ENCODE measurements at regions not wholly inside any gene's neighbourhood (a gene's known extent, or its start where the extent isn't known, plus 50 kb on each side); places are given as distances from the start of the nearest gene placed in this dataset.

- DNase-seq (ENCODE audit: low read depth in 2 of 2), result no peak
- Histone ChIP-seq H3K9me3 (ENCODE audit: control insufficient read depth, insufficient read depth, low read depth, low read length) (no peaks in the 10 kb centered on the region), H3K4me1 (ENCODE audit: control insufficient read depth, extremely low read depth, insufficient read depth, low read length) (no peaks in the 10 kb centered on the region), H3K27ac (ENCODE audit: insufficient read depth, low read length) (no peak overlapping the region), H3K36me3 (ENCODE audit: control insufficient read depth, insufficient read depth, low read length) (no peaks in the 10 kb centered on the region), H3K27me3 (ENCODE audit: control insufficient read depth, insufficient read depth, low read length) (no peaks in the 10 kb centered on the region), H3K4me3 (replicated peaks in 1 of 4; ENCODE audit: control extremely low read depth in 1 of 4, insufficient read depth in 1 of 4, low read depth in 3 of 4, low read length in 4 of 4) (no peak overlapping the region), H3K4me2 (ENCODE audit: extremely low read depth, insufficient read depth, low read length) (no peak overlapping the region), H2AFZ (ENCODE audit: low read length) (no peak overlapping the region), H4K20me1 (ENCODE audit: control insufficient read depth, extremely low read depth, insufficient read depth, low read length) (no peaks in the 10 kb centered on the region), H3K9ac (ENCODE audit: insufficient read depth, low read length) (no peak overlapping the region), H3K79me2 (ENCODE audit: control insufficient read depth, insufficient read depth, low read length) (no peaks in the 10 kb centered on the region)
- TF ChIP-seq CTCF (conservative IDR thresholded peaks at IDR 0.05 in 1 of 2, IDR thresholded peaks at IDR 0.05 in 1 of 2; ENCODE audit: low read depth in 1 of 2, low read length in 2 of 2) (no peak), EZH2 (IDR thresholded peaks at IDR 0.05; ENCODE audit: low read length, missing control alignments) (no peak)
These were observed 132.6 kb upstream of the ETV3 start for GRCh38 chr1:157270705-157271274.

GRCh38 chr1:157269656-157270375 is 131.6 kb upstream of the ETV3 start:
- H3K27ac ChIP-seq (ENCODE audit: insufficient read depth, low read length), result no peak overlapping the region
- H2AFZ ChIP-seq (ENCODE audit: low read length), result no peak overlapping the region
- no peaks in the 10 kb centered on the region for H3K4me1 ChIP-seq (ENCODE audit: control insufficient read depth, extremely low read depth, insufficient read depth, low read length)
- DNase-seq (ENCODE audit: low read depth in 2 of 2), result no peak
- TF ChIP-seq CTCF (conservative IDR thresholded peaks at IDR 0.05 in 1 of 2, IDR thresholded peaks at IDR 0.05 in 1 of 2; ENCODE audit: low read depth in 1 of 2, low read length in 2 of 2) (no peak), EZH2 (IDR thresholded peaks at IDR 0.05; ENCODE audit: low read length, missing control alignments) (no peak)
- no peaks in the 10 kb centered on the region for H3K27me3 ChIP-seq (ENCODE audit: control insufficient read depth, insufficient read depth, low read length)
- H3K79me2 ChIP-seq (ENCODE audit: control insufficient read depth, insufficient read depth, low read length), result no peaks in the 10 kb centered on the region
- H3K4me2 ChIP-seq (ENCODE audit: extremely low read depth, insufficient read depth, low read length), result no peak overlapping the region
- no peak overlapping the region for H3K4me3 ChIP-seq (replicated peaks in 1 of 4; ENCODE audit: control extremely low read depth in 1 of 4, insufficient read depth in 1 of 4, low read depth in 3 of 4, low read length in 4 of 4)
- no peaks in the 10 kb centered on the region for H4K20me1 ChIP-seq (ENCODE audit: control insufficient read depth, extremely low read depth, insufficient read depth, low read length)
- H3K9ac ChIP-seq (ENCODE audit: insufficient read depth, low read length), result no peak overlapping the region
- no peaks in the 10 kb centered on the region for H3K9me3 ChIP-seq (ENCODE audit: control insufficient read depth, insufficient read depth, low read depth, low read length)
- no peaks in the 10 kb centered on the region for H3K36me3 ChIP-seq (ENCODE audit: control insufficient read depth, insufficient read depth, low read length)

GRCh38 chr1:157262891-157263290 is 124.7 kb upstream of the ETV3 start:
- Histone ChIP-seq H3K36me3 (ENCODE audit: control insufficient read depth, insufficient read depth, low read length) (no peaks in the 10 kb centered on the region), H3K9ac (ENCODE audit: insufficient read depth, low read length) (no peak overlapping the region), H2AFZ (ENCODE audit: low read length) (no peak overlapping the region), H3K27ac (ENCODE audit: insufficient read depth, low read length) (no peak overlapping the region), H3K4me3 (replicated peaks in 1 of 4; ENCODE audit: control extremely low read depth in 1 of 4, insufficient read depth in 1 of 4, low read depth in 3 of 4, low read length in 4 of 4) (no peak overlapping the region), H3K79me2 (ENCODE audit: control insufficient read depth, insufficient read depth, low read length) (no peaks in the 10 kb centered on the region), H3K4me1 (ENCODE audit: control insufficient read depth, extremely low read depth, insufficient read depth, low read length) (no peaks in the 10 kb centered on the region), H4K20me1 (ENCODE audit: control insufficient read depth, extremely low read depth, insufficient read depth, low read length) (no peaks in the 10 kb centered on the region), H3K27me3 (ENCODE audit: control insufficient read depth, insufficient read depth, low read length) (no peaks in the 10 kb centered on the region), H3K4me2 (ENCODE audit: extremely low read depth, insufficient read depth, low read length) (no peak overlapping the region), H3K9me3 (ENCODE audit: control insufficient read depth, insufficient read depth, low read depth, low read length) (no peaks in the 10 kb centered on the region)
- TF ChIP-seq EZH2 (IDR thresholded peaks at IDR 0.05; ENCODE audit: low read length, missing control alignments) (no peak), CTCF (conservative IDR thresholded peaks at IDR 0.05 in 1 of 2, IDR thresholded peaks at IDR 0.05 in 1 of 2; ENCODE audit: low read depth in 1 of 2, low read length in 2 of 2) (no peak)
- DNase-seq (ENCODE audit: low read depth in 2 of 2), result no peak

Measured in fibroblast of lung (primary cell).